ENCODE measurements at regions not wholly inside any gene's neighbourhood (a gene's known extent, or its start where the extent isn't known, plus 50 kb on each side); places are given as distances from the start of the nearest gene placed in this dataset.

- Histone ChIP-seq H3K27me3 (no peaks in the 10 kb centered on the region), H3K4me3 (ENCODE audit: low read depth, low read length) (no peak overlapping the region)
- no peak for TF ChIP-seq CTCF (IDR thresholded peaks at IDR 0.05; ENCODE audit: low read depth, low read length)
Observed at GRCh38 chr18:78105611-78106010, 856.0 kb downstream of the GALR1 start.

GRCh38 chr18:78106946-78107345 is 857.3 kb downstream of the GALR1 start:
- H3K9me3 ChIP-seq: no peaks in the 10 kb centered on the region

More at GRCh38 chr18:78105611-78106010, 856.0 kb downstream of the GALR1 start:
- no peaks in the 10 kb centered on the region for H3K4me1 ChIP-seq
- H3K9me3 ChIP-seq: no peaks in the 10 kb centered on the region
- no peak for DNase-seq
- no peaks in the 10 kb centered on the region for H3K36me3 ChIP-seq

GRCh38 chr18:78107363-78107762 is 857.7 kb downstream of the GALR1 start:
- no peaks in the 10 kb centered on the region for H3K27me3 ChIP-seq
- H3K4me1 ChIP-seq: no peaks in the 10 kb centered on the region
- no peak overlapping the region for H3K4me3 ChIP-seq (ENCODE audit: low read depth, low read length)
- H3K36me3 ChIP-seq: no peaks in the 10 kb centered on the region
- H3K9me3 ChIP-seq: no peaks in the 10 kb centered on the region
- TF ChIP-seq CTCF (IDR thresholded peaks at IDR 0.05; ENCODE audit: low read depth, low read length): no peak
- no peak for DNase-seq

More at GRCh38 chr18:78106946-78107345, 857.3 kb downstream of the GALR1 start:
- H3K36me3 ChIP-seq: no peaks in the 10 kb centered on the region
- no peak for TF ChIP-seq CTCF (IDR thresholded peaks at IDR 0.05; ENCODE audit: low read depth, low read length)
- H3K27me3 ChIP-seq: no peaks in the 10 kb centered on the region
- no peak for DNase-seq
- no peak overlapping the region for H3K4me3 ChIP-seq (ENCODE audit: low read depth, low read length)
- no peaks in the 10 kb centered on the region for H3K4me1 ChIP-seq

- H3K27me3 ChIP-seq: no peaks in the 10 kb centered on the region
- TF ChIP-seq CTCF (IDR thresholded peaks at IDR 0.05; ENCODE audit: low read depth, low read length): no peak
Observed at GRCh38 chr18:78108554-78108953, 858.9 kb downstream of the GALR1 start.

GRCh38 chr18:78113136-78113939 is 863.7 kb downstream of the GALR1 start:
- H3K9me3 ChIP-seq: no peaks in the 10 kb centered on the region
- TF ChIP-seq CTCF (IDR thresholded peaks at IDR 0.05; ENCODE audit: low read depth, low read length): no peak
- H3K4me1 ChIP-seq: no peaks in the 10 kb centered on the region
- H3K36me3 ChIP-seq: no peaks in the 10 kb centered on the region
- no peak for DNase-seq
- no peaks in the 10 kb centered on the region for H3K27me3 ChIP-seq
- no peak overlapping the region for H3K4me3 ChIP-seq (ENCODE audit: low read depth, low read length)

More at GRCh38 chr18:78108554-78108953, 858.9 kb downstream of the GALR1 start:
- no peak overlapping the region for H3K4me3 ChIP-seq (ENCODE audit: low read depth, low read length)
- no peaks in the 10 kb centered on the region for H3K9me3 ChIP-seq
- no peaks in the 10 kb centered on the region for H3K4me1 ChIP-seq
- no peaks in the 10 kb centered on the region for H3K36me3 ChIP-seq
- DNase-seq: no peak

- TF ChIP-seq CTCF (IDR thresholded peaks at IDR 0.05; ENCODE audit: low read depth, low read length): no peak
- no peaks in the 10 kb centered on the region for H3K9me3 ChIP-seq
- no peaks in the 10 kb centered on the region for H3K27me3 ChIP-seq
- no peak for DNase-seq
- H3K4me3 ChIP-seq (ENCODE audit: low read depth, low read length): no peak overlapping the region
- no peaks in the 10 kb centered on the region for H3K36me3 ChIP-seq
- H3K4me1 ChIP-seq: no peaks in the 10 kb centered on the region
Observed at GRCh38 chr18:78113940-78114251, 864.2 kb downstream of the GALR1 start.

All from BE2C (cell line).